SIG-M5 treated with dmso at 0.1 percent for 504 hours (cell line): ENCODE measurements at regions not wholly inside any gene's neighbourhood (a gene's known extent, or its start where the extent isn't known, plus 50 kb on each side); places are given as distances from the start of the nearest gene placed in this dataset.
A peak's percentile ranks its signal among the peaks of the same experiment; 100 is the strongest.
"Not testable (repeated sequence)": the region's sequence is repeated elsewhere in the genome, so short reads cannot be mapped to it uniquely, and the experiment has no call there.

ENCODE experiments used
- DNase-seq: peaks from one replicate; lab custom pipeline; 2025; ENCODE audit not compliant: unreplicated experiment; lab: John Stamatoyannopoulos, UW

- peak; percentile 49 for DNase-seq
These were observed 189.2 kb upstream of the THRB start for GRCh38 chr3:24683633-24684384.

DNA sequence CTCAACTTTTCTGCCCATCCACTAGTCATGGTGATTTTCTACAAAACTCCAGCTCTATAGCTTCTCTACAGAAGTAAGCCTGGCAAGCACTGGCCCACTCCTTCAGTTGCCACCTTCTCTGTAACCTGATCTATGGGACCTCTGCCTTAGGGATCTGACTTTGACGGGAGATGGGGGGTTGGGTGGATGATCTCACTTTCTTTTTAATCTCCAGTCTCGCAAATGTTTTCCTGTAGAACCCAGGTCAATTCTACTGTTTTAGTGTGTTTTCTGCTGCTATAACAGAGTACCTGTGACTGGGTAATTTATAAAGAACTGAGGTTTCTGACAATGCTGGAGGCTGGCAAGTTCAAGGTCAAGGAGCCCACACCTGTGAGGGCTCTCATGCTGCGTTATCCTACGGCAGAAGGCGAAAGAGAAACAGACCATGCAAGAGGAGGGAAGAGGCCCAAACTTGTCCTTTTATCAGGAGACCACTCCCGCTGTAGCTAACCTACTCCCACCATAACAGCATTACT, 189.9 kb upstream of the THRB start:
- no peak for DNase-seq

DNA sequence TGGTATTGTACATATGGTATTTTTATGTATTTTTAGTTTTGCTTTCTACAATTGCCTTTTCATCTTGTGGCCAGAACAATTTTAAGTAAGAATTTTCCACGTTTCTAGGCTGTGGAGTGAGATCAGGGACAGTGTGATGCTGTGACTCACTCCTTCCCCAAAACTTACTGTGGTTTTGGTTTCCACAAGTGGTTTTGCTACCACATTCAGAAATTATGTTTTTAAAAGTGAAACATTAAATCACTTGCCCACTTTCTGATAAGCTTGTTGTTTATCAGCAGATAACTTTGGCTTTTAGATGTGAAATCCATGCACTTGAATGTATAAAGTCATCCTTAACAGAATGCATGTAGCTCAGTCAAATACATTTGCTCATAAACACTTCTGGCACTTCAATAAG, 192.2 kb upstream of the THRB start:
- no peak for DNase-seq

- no peak for DNase-seq
These were observed 193.0 kb upstream of the THRB start for GRCh38 chr3:24687671-24688070.

DNA sequence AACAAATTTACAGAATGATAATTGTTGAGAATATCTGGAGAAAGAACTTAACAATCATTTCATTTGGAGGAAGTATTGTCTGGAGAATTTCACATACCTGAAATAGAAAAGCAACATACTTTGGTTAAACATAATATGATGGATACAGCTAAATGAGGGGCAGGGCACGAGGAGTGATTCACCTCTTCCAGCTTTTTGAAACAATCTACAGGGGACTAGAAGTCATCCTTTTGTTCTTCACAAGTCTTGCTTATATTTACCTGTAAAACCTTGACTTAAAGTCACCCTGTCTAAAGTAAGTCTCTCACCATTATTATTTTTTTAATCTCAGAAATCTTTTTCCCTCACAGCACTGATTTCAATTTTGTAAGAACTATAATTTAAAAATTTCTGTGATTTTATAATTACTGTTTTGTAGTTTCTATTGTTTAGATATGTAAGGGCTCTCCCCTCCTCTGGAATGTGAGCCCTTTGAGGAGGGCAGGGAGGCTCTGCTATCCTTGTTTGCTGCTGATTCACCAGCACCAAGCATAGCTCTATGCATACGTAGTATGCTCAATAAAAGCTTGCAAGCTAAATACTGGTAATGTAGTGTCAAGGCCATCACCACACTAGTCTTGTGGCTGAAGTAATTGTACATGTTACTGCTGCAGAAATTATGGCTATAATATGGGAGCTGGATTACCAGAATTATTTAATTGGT, 193.9 kb upstream of the THRB start:
- no peak for DNase-seq

- DNase-seq = no peak
These were observed 194.7 kb upstream of the THRB start for GRCh38 chr3:24689353-24689752.

DNA sequence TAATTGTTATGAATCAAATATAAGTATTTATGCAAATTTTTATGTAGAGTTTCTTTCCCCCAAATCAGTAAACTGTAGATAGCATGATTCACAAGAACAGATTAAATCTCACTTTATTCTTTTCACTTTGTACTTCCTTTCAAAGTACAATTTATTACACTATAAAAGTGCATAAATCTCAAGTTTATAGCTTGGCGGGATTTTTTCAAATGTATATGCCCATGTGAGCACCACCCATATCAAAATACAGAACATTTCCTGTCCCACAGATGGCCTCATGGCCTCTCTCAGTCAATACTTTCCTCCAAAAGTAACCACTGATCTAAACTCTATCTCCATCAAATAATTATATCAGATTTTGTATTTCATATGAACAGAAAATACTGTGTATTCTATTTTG, 196.1 kb upstream of the THRB start:
- no peak for DNase-seq

- not testable (repeated sequence) for DNase-seq
These were observed 204.4 kb upstream of the THRB start for GRCh38 chr3:24699078-24699477.

- no peak for DNase-seq
These were observed 209.8 kb upstream of the THRB start for GRCh38 chr3:24704496-24704895.

- no peak for DNase-seq
These were observed 213.3 kb upstream of the THRB start for GRCh38 chr3:24707936-24708335.

DNA sequence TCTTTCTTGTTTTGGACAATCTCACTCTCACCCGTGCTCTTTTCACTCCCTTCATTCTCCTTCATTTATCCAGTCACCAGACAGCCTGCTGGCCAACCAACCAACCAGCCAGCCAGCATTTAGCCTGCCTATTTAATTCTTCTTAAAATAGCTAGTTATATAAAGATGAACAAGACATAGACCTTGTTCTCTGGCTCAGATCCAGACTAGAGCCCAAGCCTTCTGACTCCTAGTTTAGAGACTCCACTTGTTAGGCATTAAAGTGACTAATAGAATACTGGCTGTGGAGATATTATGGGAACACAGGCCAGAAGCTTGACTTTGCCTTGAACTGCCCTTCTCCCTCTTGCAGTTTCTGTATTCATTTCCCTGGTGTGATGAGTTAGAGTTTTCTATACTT, 215.3 kb upstream of the THRB start:
- DNase-seq = no peak

DNA sequence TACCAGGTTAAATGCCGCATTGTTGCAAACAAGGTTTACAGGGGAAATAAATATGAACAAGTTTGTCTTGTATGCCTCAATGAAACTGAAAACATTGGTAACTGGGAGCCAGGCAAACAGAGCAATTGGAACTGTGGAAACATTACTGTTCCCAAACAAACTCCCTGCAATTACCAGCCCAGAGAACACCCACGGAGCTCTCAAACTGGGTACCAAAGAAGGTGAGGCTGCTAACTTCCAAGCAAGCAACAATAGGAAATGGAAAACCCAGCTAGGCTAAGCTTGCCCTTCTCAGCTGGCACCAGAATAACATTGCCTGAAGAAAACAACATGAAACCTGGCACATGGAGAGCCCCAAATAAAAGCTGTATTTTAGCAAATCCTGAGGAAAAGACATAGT, 218.9 kb upstream of the THRB start:
- no peak for DNase-seq

DNA sequence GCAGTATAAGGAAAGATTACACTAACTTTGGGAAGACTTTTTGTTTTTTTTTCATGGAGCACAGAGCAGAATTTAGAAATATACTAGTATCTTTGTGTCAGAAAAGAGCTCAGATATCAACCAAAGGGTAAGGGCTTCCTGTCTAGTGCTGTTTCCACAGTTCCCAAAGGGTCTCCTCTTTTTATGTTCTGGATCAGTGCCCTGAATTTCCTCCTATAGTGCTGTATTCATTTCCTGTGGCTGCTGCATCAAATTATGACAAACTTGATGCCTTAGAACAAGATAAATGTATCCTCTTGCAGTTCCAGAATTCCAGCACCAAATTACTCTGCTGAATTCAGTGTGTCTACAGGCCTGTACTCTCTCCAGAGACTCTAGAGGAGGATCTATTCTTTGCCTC, 219.8 kb upstream of the THRB start:
- no peak for DNase-seq

DNA sequence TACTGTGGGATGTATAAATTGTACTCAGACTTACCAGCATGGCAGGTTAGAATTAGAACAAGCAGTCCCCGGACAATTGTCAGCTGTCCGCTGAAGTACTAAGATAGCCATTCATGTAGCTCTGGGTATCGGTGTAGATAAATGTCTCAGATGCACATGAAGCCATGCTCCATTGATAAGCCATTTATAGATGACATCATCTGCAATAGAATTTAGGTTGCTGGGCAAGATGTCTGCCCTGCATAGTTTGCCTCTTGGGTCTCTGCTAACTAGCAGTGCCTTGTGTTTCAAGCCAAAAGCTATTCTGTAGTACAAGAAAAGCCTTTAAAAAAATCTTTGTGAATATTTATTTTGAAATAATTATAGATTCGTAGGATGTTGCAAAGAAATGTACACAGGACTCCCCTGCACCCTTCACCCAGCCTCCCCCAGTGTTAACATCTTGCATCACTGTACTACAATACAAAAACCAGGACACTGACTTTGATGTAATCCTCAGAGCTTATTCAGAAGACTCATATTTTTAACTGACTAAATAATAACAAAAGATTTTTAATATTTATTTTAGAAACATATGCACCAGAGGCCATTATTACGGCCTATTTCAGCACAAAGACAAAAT, 220.6 kb upstream of the THRB start:
- DNase-seq = no peak

DNA sequence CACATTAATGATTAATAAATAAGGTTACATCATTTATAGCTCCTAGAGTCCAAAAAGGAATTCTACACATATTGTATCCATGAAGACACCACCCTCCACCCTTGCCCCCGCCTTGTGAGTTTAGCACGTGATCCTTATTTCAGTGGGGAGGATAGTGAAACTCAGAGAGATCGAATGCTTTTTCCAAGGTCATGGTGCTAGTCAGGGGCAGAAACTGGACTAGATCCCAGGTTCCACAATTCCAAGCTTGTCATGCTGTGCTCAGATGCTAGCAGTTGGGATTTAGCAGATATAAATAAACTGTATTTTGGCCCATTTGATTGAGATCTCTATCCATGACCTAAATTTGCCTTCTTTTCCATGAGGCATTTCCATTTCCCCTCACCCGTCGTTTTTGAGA, 227.4 kb upstream of the THRB start:
- no peak for DNase-seq

DNA sequence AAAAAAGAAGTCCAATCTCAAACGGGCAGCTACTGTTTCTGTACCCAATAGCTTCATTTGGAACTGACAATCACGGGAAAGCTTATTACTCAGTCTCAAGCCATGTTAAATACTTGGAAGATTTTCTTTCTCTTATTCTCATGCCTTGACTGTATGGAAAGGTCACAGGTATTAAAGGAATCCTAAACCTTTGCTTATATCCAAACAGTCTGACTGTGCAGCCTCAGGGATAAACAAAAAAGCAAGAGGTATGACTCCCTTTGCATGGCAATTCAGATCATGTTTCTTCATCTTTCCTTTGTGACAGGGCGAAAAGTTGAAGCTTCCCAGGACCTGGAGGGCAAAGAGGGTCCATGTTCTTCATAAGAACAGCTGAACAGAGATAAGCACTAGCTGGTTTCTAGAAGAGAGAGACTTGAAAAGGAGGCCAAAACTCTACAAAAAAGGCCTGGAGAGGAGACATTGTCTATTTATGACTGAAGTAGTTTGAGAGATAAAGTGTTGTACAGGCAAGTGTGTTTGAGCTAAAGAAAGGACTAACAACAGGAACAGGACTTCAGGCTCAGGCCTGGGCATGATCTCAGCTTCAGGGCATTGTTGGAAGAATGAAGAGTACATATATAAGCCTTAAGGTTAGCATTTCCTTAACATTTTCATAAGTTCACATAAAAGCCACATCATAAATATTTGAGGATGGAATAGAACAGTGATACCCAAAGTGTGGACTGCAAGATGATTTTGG, 231.0 kb upstream of the THRB start:
- no peak for DNase-seq

GRCh38 chr3:24726423-24726822, 231.8 kb upstream of the THRB start:
- no peak for DNase-seq

DNA sequence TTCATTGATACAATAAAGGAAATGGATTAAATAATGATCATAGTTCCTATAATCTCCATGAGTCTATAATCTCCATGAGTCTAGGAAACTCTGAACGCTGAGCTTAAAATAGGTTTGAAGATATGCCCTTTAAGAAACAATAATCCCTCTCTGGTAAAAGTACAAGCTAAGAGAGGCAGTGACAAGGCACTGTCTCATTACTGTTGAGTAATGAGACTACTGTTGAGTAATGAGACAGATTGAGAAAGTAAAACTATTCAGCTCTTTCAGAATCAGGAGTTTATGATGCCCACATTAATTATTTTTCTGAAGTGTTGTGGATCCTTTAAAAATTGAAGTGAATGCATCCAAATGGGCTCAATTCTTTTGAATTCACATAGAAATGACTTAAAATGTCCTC, 235.5 kb upstream of the THRB start:
- DNase-seq = no peak

DNA sequence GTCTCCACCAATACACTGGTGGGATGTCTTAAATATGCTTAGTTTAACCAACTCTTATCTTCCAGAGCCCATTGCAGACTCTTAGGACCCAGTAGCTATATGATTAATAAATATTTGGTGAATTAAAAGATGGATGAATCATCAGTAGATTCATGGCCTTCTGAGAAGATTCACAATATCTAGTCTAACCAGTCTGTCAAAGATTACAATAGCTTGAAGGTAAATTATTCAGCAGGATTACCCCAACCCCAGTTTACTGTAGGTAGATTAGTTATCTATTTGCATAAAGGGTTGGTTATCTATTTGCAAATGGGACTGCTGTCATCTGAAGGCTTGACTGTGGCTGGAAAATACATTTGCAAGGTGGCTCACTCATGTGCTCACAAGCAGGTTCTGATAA, 239.4 kb upstream of the THRB start:
- DNase-seq = no peak

DNA sequence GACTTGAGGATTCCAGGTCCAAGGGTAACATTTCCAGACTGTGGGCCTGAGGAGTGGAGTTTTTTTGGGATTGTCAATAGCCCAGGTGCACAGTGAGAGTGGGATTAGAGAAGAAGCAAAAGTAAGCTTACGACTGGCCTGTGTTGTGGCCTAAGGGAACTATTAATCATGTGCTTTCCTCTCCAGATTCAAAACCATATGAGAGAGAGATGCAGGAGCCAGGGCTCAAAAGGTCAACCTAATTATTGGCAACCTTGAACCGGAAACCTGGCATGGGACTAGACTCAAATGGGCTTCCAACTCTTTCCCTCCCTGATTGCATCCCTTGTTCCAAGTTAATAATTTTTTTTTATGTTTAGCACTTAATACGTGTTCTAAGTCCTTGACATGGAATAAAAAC, 242.1 kb upstream of the THRB start:
- DNase-seq = no peak

GRCh38 chr3:24740326-24740725, 245.7 kb upstream of the THRB start:
- DNase-seq = no peak
